ENCODE measurements at regions not wholly inside any gene's neighbourhood (a gene's known extent, or its start where the extent isn't known, plus 50 kb on each side); places are given as distances from the start of the nearest gene placed in this dataset.

- Histone ChIP-seq H3K27me3 (no peaks in the 10 kb centered on the region), H3K36me3 (no peaks in the 10 kb centered on the region), H3K4me3 (replicated peaks in 1 of 3) (no peak overlapping the region), H3K9me3 (no peaks in the 10 kb centered on the region), H3K27ac (no peak overlapping the region), H3K4me1 (no peaks in the 10 kb centered on the region)
- no peak for TF ChIP-seq CTCF (IDR thresholded peaks at IDR 0.05)
- no peak for TF ChIP-seq POLR2A (IDR thresholded peaks at IDR 0.05)
- DNase-seq: no peak
- 79% methylated on average over 5 of the region's 5 CpGs for WGBS, 2 donors
- intact Hi-C loops (cut with DNase I): no loop called here
Measured at GRCh38 chr4:176558661-176559060, 234.1 kb downstream of the VEGFC start.

GRCh38 chr4:176561368-176561767, 231.4 kb downstream of the VEGFC start:
- H3K4me3 ChIP-seq (replicated peaks in 1 of 3): no peak overlapping the region
- no peaks in the 10 kb centered on the region for H3K9me3 ChIP-seq
- 69 to 93% methylated on average over 4 of the region's 4 CpGs for WGBS, 2 donors
- intact Hi-C loops (cut with DNase I): no loop called here
- DNase-seq: no peak
- H3K27me3 ChIP-seq: no peaks in the 10 kb centered on the region
- H3K4me1 ChIP-seq: no peaks in the 10 kb centered on the region
- TF ChIP-seq CTCF (IDR thresholded peaks at IDR 0.05): no peak
- TF ChIP-seq POLR2A (IDR thresholded peaks at IDR 0.05): no peak
- no peaks in the 10 kb centered on the region for H3K36me3 ChIP-seq
- H3K27ac ChIP-seq: no peak overlapping the region

GRCh38 chr4:176563591-176563990, 229.1 kb downstream of the VEGFC start:
- no peaks in the 10 kb centered on the region for H3K36me3 ChIP-seq
- no peaks in the 10 kb centered on the region for H3K4me1 ChIP-seq
- intact Hi-C loops (cut with DNase I): no loop called here
- no peaks in the 10 kb centered on the region for H3K27me3 ChIP-seq
- no peak for DNase-seq
- H3K9me3 ChIP-seq: no peaks in the 10 kb centered on the region
- no peak overlapping the region for H3K27ac ChIP-seq
- WGBS, 2 donors: 66 to 70% methylated on average over 4 of the region's 4 CpGs
- no peak overlapping the region for H3K4me3 ChIP-seq (replicated peaks in 1 of 3)
- TF ChIP-seq POLR2A (IDR thresholded peaks at IDR 0.05) (no peak), CTCF (IDR thresholded peaks at IDR 0.05) (peak in 1 of 6 experiments; percentile 5)

- Histone ChIP-seq H3K36me3 (no peaks in the 10 kb centered on the region), H3K27me3 (no peaks in the 10 kb centered on the region), H3K9me3 (no peaks in the 10 kb centered on the region), H3K4me1 (no peaks in the 10 kb centered on the region), H3K4me3 (replicated peaks in 1 of 3) (no peak overlapping the region), H3K27ac (no peak overlapping the region)
- intact Hi-C loops (cut with DNase I): no loop called here
- no peak for DNase-seq
- TF ChIP-seq CTCF (IDR thresholded peaks at IDR 0.05) (no peak), POLR2A (IDR thresholded peaks at IDR 0.05) (no peak)
- WGBS, 2 donors: 97 to 98% methylated on average over 2 of the region's 2 CpGs
Measured at GRCh38 chr4:176565049-176565448, 227.7 kb downstream of the VEGFC start.

GRCh38 chr4:176566769-176567168, 226.0 kb downstream of the VEGFC start:
- Histone ChIP-seq H3K36me3 (no peaks in the 10 kb centered on the region), H3K4me1 (no peaks in the 10 kb centered on the region), H3K27ac (no peak overlapping the region), H3K27me3 (no peaks in the 10 kb centered on the region), H3K9me3 (no peaks in the 10 kb centered on the region), H3K4me3 (replicated peaks in 1 of 3) (no peak overlapping the region)
- no peak for DNase-seq
- TF ChIP-seq CTCF (IDR thresholded peaks at IDR 0.05) (no peak), POLR2A (IDR thresholded peaks at IDR 0.05) (no peak)
- 60 to 78% methylated on average over 3 of the region's 3 CpGs for WGBS, 2 donors
- intact Hi-C loops (cut with DNase I): no loop called here

All from thyroid gland (tissue), 4 donors.